GM18520 (cell line): ENCODE measurements at regions not wholly inside any gene's neighbourhood (a gene's known extent, or its start where the extent isn't known, plus 50 kb on each side); places are given as distances from the start of the nearest gene placed in this dataset.
"Not testable (repeated sequence)": the region's sequence is repeated elsewhere in the genome, so short reads cannot be mapped to it uniquely, and the experiment has no call there.

Experiments used
- ATAC-seq: cut with Tn5 transposase; IDR thresholded peaks from one replicate; pipeline ENCODE4 v1.9.1; 2021; ENCODE audit not compliant: unreplicated experiment

GRCh38 chr4:177791188-177791587, 349.0 kb upstream of the AGA start:
- ATAC-seq = no peak

GRCh38 chr4:177796841-177797240, 354.6 kb upstream of the AGA start:
- no peak for ATAC-seq

GRCh38 chr4:177798161-177798560, 355.9 kb upstream of the AGA start:
- no peak for ATAC-seq

GRCh38 chr4:177802162-177802561, 359.9 kb upstream of the AGA start:
- no peak for ATAC-seq

DNA sequence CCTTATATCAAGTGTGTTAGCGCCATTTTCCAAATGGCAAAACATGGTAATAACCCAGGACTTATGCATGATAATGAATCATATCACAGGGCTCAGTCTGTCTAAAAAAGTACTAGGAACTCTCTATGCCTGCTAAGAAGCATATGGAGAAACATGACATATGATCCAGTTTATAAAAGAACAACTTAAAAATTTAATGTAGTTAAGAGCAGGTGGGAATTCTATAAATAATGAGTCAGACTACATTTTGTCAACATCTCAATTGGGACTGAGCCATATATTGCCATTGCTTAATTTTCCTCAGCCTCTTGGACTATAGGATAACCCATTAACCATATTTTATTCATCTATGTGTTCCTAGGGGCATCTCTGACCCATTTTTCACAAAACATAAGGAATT, 360.4 kb upstream of the AGA start:
- no peak for ATAC-seq

DNA sequence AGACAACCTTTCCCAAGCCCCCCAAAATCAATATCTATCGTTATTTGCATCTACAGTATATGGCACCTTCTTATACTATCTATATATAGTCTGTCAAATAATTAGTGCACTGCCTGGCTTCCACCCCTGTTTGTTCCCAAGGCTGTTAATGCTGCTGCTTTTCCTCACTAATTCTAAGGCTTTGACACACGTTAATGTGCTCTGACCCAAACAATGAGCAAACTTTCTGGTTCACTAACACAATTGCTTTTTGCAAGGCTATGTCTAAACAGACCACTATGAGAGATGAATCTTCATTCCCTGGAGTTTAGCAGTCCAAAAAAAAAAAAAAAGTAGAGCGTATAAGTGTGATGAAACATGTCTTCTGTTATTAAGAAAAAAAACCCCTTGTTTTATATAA, 360.9 kb upstream of the AGA start:
- ATAC-seq = no peak

GRCh38 chr4:177809791-177810190, 367.6 kb upstream of the AGA start:
- ATAC-seq = no peak

GRCh38 chr4:177810220-177810619, 368.0 kb upstream of the AGA start:
- ATAC-seq = no peak

DNA sequence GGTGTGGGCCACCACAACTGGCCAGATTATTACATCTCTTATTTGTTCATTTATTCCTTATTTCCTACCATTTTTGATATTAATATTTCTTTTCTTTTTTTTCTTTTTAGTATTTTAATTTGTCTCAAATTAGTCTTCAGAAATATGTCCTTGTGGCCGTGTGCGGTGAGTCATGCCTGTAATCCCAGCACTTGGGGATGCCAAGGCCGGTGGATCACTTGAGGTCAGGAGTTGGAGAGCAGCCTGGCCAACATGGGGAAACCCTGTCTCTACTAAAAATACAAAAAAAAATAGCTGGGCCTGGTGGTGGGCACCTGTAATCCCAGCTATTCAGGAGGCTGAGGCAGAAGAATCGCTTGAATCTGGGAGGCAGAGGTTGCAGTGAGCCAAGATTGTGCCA, 376.2 kb upstream of the AGA start:
- not testable (repeated sequence) for ATAC-seq

DNA sequence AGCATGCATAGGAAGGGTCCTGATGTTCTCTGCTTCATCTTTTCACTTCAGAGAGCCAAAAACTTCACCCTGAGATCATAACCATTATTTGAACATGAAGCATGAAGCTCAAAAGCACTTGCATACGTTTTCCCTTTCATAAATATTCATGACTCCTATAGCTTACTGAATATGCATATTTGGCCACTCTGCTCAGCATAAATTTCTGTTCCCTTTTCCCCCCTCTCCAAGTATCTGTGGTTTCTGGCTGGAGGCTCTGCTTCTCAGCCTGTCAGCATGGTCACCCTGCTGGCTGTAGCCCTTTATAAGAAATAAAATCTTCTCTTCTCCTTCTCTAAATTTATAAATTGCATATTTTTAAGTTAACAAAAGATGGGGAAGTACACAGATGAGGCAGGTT, 384.7 kb upstream of the AGA start:
- ATAC-seq = no peak

- ATAC-seq = no peak
These were observed 399.0 kb upstream of the AGA start for GRCh38 chr4:177841258-177841657.

DNA sequence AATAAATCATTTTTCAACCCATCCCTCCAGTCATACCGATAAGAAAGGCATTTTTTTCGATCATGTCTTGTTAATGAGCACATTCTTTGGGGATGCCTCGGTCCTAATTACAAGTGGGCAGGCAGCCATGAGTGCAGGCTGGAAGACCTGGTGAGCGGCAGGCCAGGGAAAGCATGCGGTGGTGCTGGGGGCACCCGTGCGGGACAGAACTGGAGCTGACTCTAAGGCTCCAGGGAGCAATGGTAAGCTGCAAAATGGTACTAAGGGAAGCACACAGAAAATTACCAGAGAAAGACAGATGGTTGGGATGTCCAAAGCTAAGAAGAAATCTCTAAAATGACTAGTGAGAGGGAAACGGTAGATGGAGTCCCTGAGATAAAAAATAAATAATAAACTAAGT, 411.0 kb upstream of the AGA start:
- no peak for ATAC-seq

DNA sequence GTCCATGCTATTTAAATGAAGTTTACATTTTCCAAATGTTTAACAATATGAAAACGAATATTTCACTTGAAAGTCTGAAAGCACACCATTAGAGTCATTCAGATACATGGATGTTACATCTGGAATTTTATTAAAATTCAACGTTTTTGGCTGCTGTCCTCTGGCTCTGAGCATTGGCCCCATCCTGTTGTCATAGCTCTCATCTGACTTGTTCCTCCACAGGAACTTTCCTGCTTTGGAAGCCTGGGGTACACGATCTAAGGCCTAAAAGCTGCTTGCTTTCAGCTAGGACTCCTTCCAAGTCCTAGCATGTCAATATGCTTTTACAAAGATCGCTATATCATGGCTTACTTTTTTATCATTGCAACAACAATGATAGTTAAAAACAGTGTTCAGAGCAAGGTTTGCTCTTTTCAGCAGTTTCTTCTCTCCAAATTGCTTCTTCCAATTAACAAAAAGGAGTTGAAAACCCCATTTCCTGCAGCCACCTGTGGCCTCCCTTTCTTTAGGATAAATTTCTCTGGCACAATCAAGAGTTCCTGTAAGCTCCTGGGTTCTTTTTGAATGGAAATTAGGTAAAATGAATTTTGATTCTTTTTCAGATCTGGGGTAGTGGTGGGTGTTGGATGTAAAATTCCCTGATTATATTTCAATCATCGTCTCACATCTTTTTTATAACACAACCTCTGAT, 413.4 kb upstream of the AGA start:
- no peak for ATAC-seq

- ATAC-seq = no peak
These were observed 417.9 kb upstream of the AGA start for GRCh38 chr4:177860171-177860570.

DNA sequence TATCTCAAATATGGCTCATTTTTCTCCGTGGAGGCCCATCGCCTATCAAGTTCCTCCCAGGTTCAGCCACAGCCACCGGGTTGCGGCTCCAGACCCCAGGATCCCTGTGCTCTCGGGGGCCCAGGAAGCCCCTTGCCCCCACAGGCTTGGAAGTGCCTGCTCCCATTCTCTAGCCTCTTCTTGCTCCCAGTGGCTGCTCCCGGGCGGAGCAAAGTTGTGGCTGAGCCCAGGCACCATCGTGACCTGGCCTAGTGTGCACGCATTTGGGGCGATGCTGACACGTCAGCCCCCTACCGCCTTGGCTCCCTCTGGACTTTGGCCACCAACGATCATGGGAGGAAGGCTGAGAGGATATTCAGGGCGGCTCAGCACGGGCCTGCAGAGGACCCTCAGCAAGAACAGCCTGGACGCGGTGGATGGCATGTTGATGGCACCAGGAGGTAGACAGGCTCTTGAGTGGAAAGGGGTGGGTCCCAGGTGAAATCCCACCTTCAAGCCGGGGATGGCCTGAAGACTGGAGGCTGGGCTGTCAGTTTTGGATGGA, 419.4 kb upstream of the AGA start:
- ATAC-seq = no peak

DNA sequence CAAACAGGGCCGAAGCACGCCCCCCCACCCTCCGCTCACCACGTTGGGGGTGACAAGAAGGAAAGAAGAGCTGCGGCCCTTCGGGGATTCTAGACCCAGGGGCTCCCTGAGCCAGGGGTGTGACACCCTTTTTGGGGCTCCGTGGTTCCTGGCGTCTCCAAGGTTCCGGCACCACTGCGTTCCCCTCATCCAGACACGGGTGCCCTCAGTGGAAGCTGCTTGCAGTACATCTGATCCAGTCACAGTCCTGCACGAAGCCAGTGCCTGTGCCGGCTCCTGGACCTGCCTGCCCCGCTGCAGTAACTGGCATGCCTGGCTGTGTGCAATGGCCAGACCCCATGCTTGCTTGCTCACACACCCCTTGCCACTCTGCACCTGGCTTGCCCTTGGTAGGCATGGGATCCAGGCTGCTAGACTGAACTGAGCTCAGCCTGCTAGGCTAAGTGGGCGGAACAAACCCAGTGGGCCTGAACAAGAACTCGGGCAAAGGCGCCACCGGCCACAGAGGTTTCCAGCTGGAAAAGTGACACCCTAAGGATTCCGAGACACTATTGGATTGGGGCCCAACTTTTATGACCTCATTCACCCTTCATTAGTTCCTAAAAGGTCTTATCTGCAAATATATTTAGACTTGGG, 420.4 kb upstream of the AGA start:
- ATAC-seq = no peak

DNA sequence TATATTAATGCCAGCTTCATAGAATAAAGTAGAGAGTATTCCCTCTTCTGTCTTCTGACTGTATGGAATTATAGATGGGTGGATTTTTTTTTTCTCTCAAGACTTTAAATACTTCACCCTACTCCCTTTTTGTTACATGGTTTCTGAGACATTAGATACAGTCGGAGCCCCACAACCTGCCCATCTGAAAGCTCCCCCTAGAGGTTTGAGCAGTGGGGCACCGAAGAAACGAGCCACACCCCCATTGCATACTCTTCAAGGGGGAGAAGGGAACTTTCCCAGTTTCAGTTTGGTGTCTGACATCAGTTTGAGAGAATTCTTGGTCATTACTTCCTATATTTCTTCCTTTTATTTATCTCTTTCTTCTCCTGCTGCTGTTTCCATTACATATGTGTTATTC, 437.6 kb upstream of the AGA start:
- no peak for ATAC-seq

DNA sequence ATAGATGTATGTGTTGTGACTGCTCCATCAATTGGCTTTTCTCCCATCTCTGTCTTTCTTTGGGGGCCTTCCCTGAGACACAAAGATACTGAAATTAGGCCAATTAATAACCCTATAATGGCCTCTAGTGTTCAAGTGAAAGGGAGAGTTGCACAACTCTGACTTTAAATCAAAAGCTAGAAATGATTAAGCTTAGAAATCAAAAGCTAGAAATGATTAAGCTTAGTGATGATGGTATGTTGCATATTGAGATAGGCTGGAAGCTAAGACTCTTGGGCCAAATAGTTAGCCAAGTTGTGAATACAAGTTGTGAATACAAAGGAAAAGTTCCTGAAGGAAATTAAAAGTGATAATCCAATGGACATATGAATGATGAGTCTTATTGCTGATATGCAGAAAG, 452.9 kb upstream of the AGA start:
- no peak for ATAC-seq

- no peak for ATAC-seq
These were observed 459.5 kb upstream of the AGA start for GRCh38 chr4:177901786-177902185.

DNA sequence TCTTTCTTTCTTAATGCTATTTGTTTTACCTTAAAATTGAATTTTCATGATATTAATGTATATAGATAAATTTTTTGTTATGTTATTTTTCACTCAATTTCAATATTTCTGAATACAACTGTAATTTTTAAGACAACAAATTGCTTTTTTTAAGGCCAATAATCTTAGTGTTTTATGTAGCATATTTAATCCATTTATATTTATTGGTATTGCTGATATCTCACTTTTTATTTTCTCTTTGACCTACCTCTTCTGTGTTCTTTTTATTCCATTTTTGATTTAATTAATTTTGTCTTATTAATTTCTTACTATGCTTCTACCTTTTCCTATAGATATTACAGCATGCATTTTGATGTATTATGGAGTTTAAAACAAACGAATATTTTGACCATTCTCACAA, 460.1 kb upstream of the AGA start:
- ATAC-seq = no peak

DNA sequence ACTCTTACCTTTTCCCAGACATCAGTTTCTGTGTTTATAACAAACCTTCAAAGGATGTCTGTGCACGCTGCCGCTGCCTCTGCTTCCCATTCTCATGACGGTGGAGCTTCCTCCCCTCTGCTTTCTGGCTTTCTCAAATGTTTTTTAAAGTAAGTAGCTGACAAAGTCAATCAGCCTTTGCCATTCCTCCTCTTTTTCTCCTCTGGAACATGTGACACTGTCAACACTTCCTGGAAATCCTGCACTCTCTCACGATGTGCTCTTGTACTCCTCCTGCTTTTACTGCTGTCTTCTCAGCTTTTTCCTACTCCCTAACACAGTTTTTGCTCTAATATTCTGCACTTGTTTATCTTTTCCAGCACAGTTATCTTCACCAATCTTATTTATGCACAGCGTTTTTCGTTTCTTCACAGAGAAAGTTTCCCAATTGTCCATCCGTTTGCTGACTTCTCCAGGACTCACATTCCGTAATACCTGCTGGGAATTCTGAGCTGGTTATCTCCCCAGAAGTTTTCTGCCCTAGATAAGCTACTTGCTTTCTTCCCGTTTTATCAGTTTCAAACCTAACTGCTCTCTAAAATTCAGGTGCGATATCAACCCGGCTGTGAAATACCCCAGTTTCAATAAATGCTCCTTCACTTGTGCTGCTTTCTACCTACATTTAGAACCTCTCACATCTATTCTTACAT, 465.6 kb upstream of the AGA start:
- no peak for ATAC-seq

DNA sequence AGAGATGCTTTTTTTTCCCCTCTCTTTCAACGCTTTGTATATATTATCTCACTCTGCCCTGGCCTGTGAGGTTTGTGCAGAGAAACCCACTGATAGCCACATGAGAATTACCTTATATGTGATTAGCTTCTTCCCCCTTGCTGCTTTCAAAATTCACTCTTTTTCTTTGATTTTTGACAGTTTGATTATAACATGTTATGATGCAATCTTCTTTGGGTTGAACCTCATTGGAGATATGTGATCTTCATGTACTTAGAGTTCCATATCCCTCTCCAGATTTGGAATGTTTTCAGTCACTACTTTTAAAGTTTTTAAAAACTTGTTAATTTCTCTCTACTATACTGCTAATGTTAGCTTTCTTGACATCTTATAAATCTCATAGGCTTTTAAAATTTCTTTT, 479.5 kb upstream of the AGA start:
- ATAC-seq = no peak
